ENCODE measurements at regions not wholly inside any gene's neighbourhood (a gene's known extent, or its start where the extent isn't known, plus 50 kb on each side); places are given as distances from the start of the nearest gene placed in this dataset.

- no peak for DNase-seq
These were observed 221.8 kb upstream of the TMEM72 start for GRCh38 chr10:44689368-44689767.

- no peak for DNase-seq
These were observed 214.6 kb upstream of the TMEM72 start for GRCh38 chr10:44696496-44696895.

GRCh38 chr10:44697116-44697515 is 214.0 kb upstream of the TMEM72 start:
- no peak for DNase-seq

GRCh38 chr10:44702531-44702930 is 208.6 kb upstream of the TMEM72 start:
- DNase-seq: no peak

GRCh38 chr10:44703241-44704155 is 207.6 kb upstream of the TMEM72 start:
- DNase-seq: no peak

GRCh38 chr10:44704616-44705015 is 206.5 kb upstream of the TMEM72 start:
- no peak for DNase-seq

- no peak for DNase-seq
These were observed 204.4 kb upstream of the TMEM72 start for GRCh38 chr10:44706745-44707144.

- no peak for DNase-seq
These were observed 197.8 kb upstream of the TMEM72 start for GRCh38 chr10:44713307-44713706.

- DNase-seq: no peak
These were observed 196.7 kb upstream of the TMEM72 start for GRCh38 chr10:44714451-44714850.

GRCh38 chr10:44715136-44715535 is 196.0 kb upstream of the TMEM72 start:
- DNase-seq: no peak

GRCh38 chr10:44716470-44717015 is 194.6 kb upstream of the TMEM72 start:
- DNase-seq: no peak

GRCh38 chr10:44723082-44723481 is 188.1 kb upstream of the TMEM72 start:
- no peak for DNase-seq

GRCh38 chr10:44723619-44724325 is 187.4 kb upstream of the TMEM72 start:
- no peak for DNase-seq

GRCh38 chr10:44724415-44725174 is 186.5 kb upstream of the TMEM72 start:
- DNase-seq: no peak

GRCh38 chr10:44725404-44725803 is 185.7 kb upstream of the TMEM72 start:
- no peak for DNase-seq

GRCh38 chr10:44731283-44731682 is 179.9 kb upstream of the TMEM72 start:
- DNase-seq: no peak

GRCh38 chr10:44733501-44734488 is 177.3 kb upstream of the TMEM72 start:
- no peak for DNase-seq

GRCh38 chr10:44742248-44742647 is 168.9 kb upstream of the TMEM72 start:
- DNase-seq: no peak

GRCh38 chr10:44743535-44743934 is 167.6 kb upstream of the TMEM72 start:
- no peak for DNase-seq

- no peak for DNase-seq
These were observed 165.2 kb upstream of the TMEM72 start for GRCh38 chr10:44745920-44746319.

- DNase-seq: no peak
These were observed 163.5 kb upstream of the TMEM72 start for GRCh38 chr10:44747593-44748172.
